ENCODE measurements at regions not wholly inside any gene's neighbourhood (a gene's known extent, or its start where the extent isn't known, plus 50 kb on each side); places are given as distances from the start of the nearest gene placed in this dataset.
"Not testable (repeated sequence)": the region's sequence is repeated elsewhere in the genome, so short reads cannot be mapped to it uniquely, and the experiment has no call there.

GRCh38 chr2:111453816-111454215 is 333.1 kb downstream of the BCL2L11 start:
- not testable (repeated sequence) for DNase-seq

- not testable (repeated sequence) for DNase-seq
Measured at GRCh38 chr2:111454404-111454803, 333.7 kb downstream of the BCL2L11 start.

- not testable (repeated sequence) for DNase-seq
Measured at GRCh38 chr2:111455016-111456015, 334.6 kb downstream of the BCL2L11 start.

GRCh38 chr2:111457191-111457590 is 336.5 kb downstream of the BCL2L11 start:
- DNase-seq: not testable (repeated sequence)

- not testable (repeated sequence) for DNase-seq
Measured at GRCh38 chr2:111460901-111461300, 340.2 kb downstream of the BCL2L11 start.

GRCh38 chr2:111461831-111462230 is 341.1 kb downstream of the BCL2L11 start:
- DNase-seq: not testable (repeated sequence)

GRCh38 chr2:111462572-111462971 is 341.9 kb downstream of the BCL2L11 start:
- DNase-seq: not testable (repeated sequence)

GRCh38 chr2:111463238-111463848 is 342.6 kb downstream of the BCL2L11 start:
- not testable (repeated sequence) for DNase-seq

- DNase-seq: not testable (repeated sequence)
Measured at GRCh38 chr2:111463956-111464355, 343.2 kb downstream of the BCL2L11 start.

- DNase-seq: not testable (repeated sequence)
Measured at GRCh38 chr2:111464367-111464766, 343.7 kb downstream of the BCL2L11 start.

GRCh38 chr2:111465521-111465920 is 344.8 kb downstream of the BCL2L11 start:
- DNase-seq: not testable (repeated sequence)

GRCh38 chr2:111466744-111467143 is 346.0 kb downstream of the BCL2L11 start:
- DNase-seq: not testable (repeated sequence)

- not testable (repeated sequence) for DNase-seq
Measured at GRCh38 chr2:111470924-111471323, 350.2 kb downstream of the BCL2L11 start.

- not testable (repeated sequence) for DNase-seq
Measured at GRCh38 chr2:111471791-111472530, 351.2 kb downstream of the BCL2L11 start.

GRCh38 chr2:111472844-111473403 is 352.2 kb downstream of the BCL2L11 start:
- not testable (repeated sequence) for DNase-seq

GRCh38 chr2:111473522-111473921 is 352.8 kb downstream of the BCL2L11 start:
- not testable (repeated sequence) for DNase-seq

- DNase-seq: not testable (repeated sequence)
Measured at GRCh38 chr2:111474198-111474705, 353.5 kb downstream of the BCL2L11 start.

- DNase-seq: not testable (repeated sequence)
Measured at GRCh38 chr2:111478335-111478734, 357.6 kb downstream of the BCL2L11 start.

GRCh38 chr2:111478871-111479318 is 358.2 kb downstream of the BCL2L11 start:
- not testable (repeated sequence) for DNase-seq

- not testable (repeated sequence) for DNase-seq
Measured at GRCh38 chr2:111480016-111480625, 359.4 kb downstream of the BCL2L11 start.

- DNase-seq: not testable (repeated sequence)
Measured at GRCh38 chr2:111480633-111481032, 359.9 kb downstream of the BCL2L11 start.

- not testable (repeated sequence) for DNase-seq
Measured at GRCh38 chr2:111481219-111481618, 360.5 kb downstream of the BCL2L11 start.

Measured in stimulated activated CD4-positive, alpha-beta T cell treated with anti-CD3 and anti-CD28 coated beads, Interleukin-12 subunit alpha, Interleukin-12 subunit beta, amount 100 ng/mL, for 4 hours (primary cell).